ENCODE measurements at regions not wholly inside any gene's neighbourhood (a gene's known extent, or its start where the extent isn't known, plus 50 kb on each side); places are given as distances from the start of the nearest gene placed in this dataset.

- TF ChIP-seq MAX (IDR thresholded peaks at IDR 0.05), result no peak
These were observed 880.2 kb downstream of the LTN1 start for GRCh38 chr21:28112511-28112910.

- TF ChIP-seq TCF12 (IDR thresholded peaks at IDR 0.05; ENCODE audit: low read depth) (no peak), CREB1 (IDR thresholded peaks at IDR 0.05; ENCODE audit: low read depth) (no peak), MAX (IDR thresholded peaks at IDR 0.05) (no peak), NFIC (IDR thresholded peaks at IDR 0.05) (no peak), TEAD4 (IDR thresholded peaks at IDR 0.05) (no peak), FOXM1 (IDR thresholded peaks at IDR 0.05; ENCODE audit: borderline replicate concordance, low read depth) (no peak), REST (IDR thresholded peaks at IDR 0.05; ENCODE audit: low read depth) (no peak), TAF1 (IDR thresholded peaks at IDR 0.05; ENCODE audit: low read depth) (no peak), CEBPB (IDR thresholded peaks at IDR 0.05) (no peak), USF1 (IDR thresholded peaks at IDR 0.05) (no peak), EGR1 (IDR thresholded peaks at IDR 0.05) (no peak), ZBTB7A (IDR thresholded peaks at IDR 0.05; ENCODE audit: low read depth) (no peak), YY1 (IDR thresholded peaks at IDR 0.05; ENCODE audit: low read depth) (no peak), RAD21 (IDR thresholded peaks at IDR 0.05; ENCODE audit: low read depth) (no peak), EP300 (IDR thresholded peaks at IDR 0.05; ENCODE audit: borderline replicate concordance) (no peak)
These were observed 881.5 kb downstream of the LTN1 start for GRCh38 chr21:28111151-28111619.

GRCh38 chr21:28110716-28111115 lies 882.0 kb downstream of the LTN1 start:
- TF ChIP-seq EGR1 (IDR thresholded peaks at IDR 0.05), result no peak
- TF ChIP-seq MAX (IDR thresholded peaks at IDR 0.05), result no peak
- no peak for TF ChIP-seq CEBPB (IDR thresholded peaks at IDR 0.05)
- no peak for TF ChIP-seq TEAD4 (IDR thresholded peaks at IDR 0.05)
- TF ChIP-seq TAF1 (IDR thresholded peaks at IDR 0.05; ENCODE audit: low read depth), result no peak
- no peak for TF ChIP-seq USF1 (IDR thresholded peaks at IDR 0.05)
- no peak for TF ChIP-seq TCF12 (IDR thresholded peaks at IDR 0.05; ENCODE audit: low read depth)
- no peak for TF ChIP-seq REST (IDR thresholded peaks at IDR 0.05; ENCODE audit: low read depth)
- TF ChIP-seq FOXM1 (IDR thresholded peaks at IDR 0.05; ENCODE audit: borderline replicate concordance, low read depth), result no peak
- TF ChIP-seq ZBTB7A (IDR thresholded peaks at IDR 0.05; ENCODE audit: low read depth), result no peak
- TF ChIP-seq CREB1 (IDR thresholded peaks at IDR 0.05; ENCODE audit: low read depth), result no peak
- no peak for TF ChIP-seq NFIC (IDR thresholded peaks at IDR 0.05)

GRCh38 chr21:28110074-28110473 lies 882.6 kb downstream of the LTN1 start:
- no peak for TF ChIP-seq REST (IDR thresholded peaks at IDR 0.05; ENCODE audit: low read depth)
- TF ChIP-seq CREB1 (IDR thresholded peaks at IDR 0.05; ENCODE audit: low read depth), result no peak
- TF ChIP-seq EP300 (IDR thresholded peaks at IDR 0.05; ENCODE audit: borderline replicate concordance), result no peak
- TF ChIP-seq RAD21 (IDR thresholded peaks at IDR 0.05; ENCODE audit: low read depth), result no peak
- no peak for TF ChIP-seq TEAD4 (IDR thresholded peaks at IDR 0.05)
- no peak for TF ChIP-seq YY1 (IDR thresholded peaks at IDR 0.05; ENCODE audit: low read depth)
- TF ChIP-seq TAF1 (IDR thresholded peaks at IDR 0.05; ENCODE audit: low read depth), result no peak

- no peak for TF ChIP-seq EGR1 (IDR thresholded peaks at IDR 0.05)
- TF ChIP-seq TEAD4 (IDR thresholded peaks at IDR 0.05), result no peak
- no peak for TF ChIP-seq RAD21 (IDR thresholded peaks at IDR 0.05; ENCODE audit: low read depth)
These were observed 886.2 kb downstream of the LTN1 start for GRCh38 chr21:28106370-28106890.

All from Ishikawa (cell line).